Ammon's horn (tissue), 1 donor: ENCODE measurements at regions not wholly inside any gene's neighbourhood (a gene's known extent, or its start where the extent isn't known, plus 50 kb on each side); places are given as distances from the start of the nearest gene placed in this dataset.
"Not testable (repeated sequence)": the region's sequence is repeated elsewhere in the genome, so short reads cannot be mapped to it uniquely, and the experiment has no call there.

Source experiments
- DNase-seq: peaks from one replicate; pipeline ENCODE4 v3.0.0-alpha.2; 2016; ENCODE audit warnings: low spot score

GRCh38 chrX:115357326-115358120, 68.0 kb downstream of the LUZP4 start:
- no peak for DNase-seq

DNA sequence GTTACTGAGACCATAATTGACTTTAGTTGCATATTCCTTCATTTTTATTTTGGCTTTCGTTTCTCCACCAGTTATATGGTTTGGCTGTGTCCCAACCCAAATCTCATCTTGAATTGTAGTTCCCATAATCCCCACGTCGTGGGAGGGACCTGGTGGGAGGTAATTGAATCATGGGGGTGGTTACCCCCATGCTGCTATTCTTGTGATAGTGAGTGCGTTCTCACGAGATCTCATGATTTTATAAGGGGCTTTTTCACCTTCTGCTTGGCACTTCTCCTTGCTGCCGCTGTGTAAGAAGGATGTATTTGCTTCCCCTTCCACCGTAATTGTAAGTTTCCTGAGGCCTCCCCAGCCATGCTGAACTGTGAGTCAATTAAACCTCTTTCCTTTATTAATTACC, 70.0 kb downstream of the LUZP4 start:
- not testable (repeated sequence) for DNase-seq

DNA sequence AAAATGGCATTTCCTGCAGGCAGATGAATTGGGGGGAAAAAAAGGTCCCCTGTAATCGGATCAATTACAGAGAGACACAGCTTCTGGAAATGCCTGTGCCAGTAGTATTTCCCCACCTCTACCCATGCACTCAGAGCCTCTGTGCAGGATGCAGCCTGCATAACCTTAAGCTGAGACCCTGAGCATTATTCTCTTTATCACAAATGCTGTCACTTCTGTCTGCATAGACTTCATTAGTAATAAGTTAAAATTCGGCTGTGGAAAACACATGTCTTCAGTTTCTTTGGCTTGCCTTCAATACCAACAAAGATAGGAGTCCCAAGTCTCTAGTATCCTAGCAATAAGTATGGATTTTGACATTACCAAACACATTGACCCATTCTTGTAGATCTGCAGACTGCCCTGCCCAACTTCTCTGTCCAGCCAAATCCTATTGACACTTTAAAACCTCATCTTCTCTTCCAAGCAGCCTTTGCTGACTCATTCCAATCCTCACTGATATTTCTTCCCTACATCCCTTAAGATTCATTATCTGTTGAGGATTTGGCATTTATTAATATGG, 70.8 kb downstream of the LUZP4 start:
- no peak for DNase-seq

- no peak for DNase-seq
Observed at GRCh38 chrX:115362334-115363095, 73.0 kb downstream of the LUZP4 start.

- no peak for DNase-seq
Observed at GRCh38 chrX:115363372-115363771, 73.9 kb downstream of the LUZP4 start.

DNA sequence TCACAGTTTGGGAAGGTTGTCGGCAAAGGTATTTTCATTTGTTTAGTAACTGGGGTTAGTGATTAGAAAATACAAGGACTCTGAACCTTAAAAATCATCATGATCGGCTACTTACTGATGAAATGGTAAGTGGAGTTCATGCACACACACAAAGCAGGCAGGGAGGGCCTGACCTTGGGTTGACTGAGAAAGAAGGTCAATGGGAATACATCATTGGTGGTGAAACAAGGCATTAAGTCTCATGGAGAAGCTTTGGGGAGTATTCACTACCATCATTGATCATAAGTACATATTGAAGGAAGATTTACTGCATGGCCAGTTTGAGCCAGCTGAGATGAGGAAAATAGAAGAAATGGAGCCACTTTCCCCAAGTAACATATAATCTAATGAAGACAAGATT, 74.4 kb downstream of the LUZP4 start:
- DNase-seq = no peak

- no peak for DNase-seq
Observed at GRCh38 chrX:115364670-115365069, 75.2 kb downstream of the LUZP4 start.

GRCh38 chrX:115366535-115366934, 77.0 kb downstream of the LUZP4 start:
- no peak for DNase-seq

DNA sequence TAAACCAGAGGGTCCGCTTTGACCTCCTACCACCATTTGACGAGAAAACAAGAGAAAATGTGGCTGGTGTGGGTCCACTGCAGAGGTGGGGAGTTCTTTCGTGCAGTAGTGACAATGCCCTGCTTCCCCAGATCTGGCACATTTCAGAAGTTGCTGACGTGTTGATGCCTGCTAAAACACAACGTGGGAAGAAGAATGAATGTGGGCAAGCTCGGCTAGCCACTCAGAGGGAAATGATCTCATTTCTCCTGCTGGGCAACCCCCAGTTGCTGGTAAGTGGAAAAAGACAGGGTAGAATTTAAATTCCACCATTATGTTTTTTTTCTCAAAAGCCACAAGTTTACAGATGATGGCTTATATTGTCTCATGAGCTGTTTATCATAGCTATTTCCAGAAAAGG, 77.9 kb downstream of the LUZP4 start:
- peak; percentile 8 for DNase-seq

GRCh38 chrX:115367951-115368350, 78.4 kb downstream of the LUZP4 start:
- peak; percentile 28 for DNase-seq

DNA sequence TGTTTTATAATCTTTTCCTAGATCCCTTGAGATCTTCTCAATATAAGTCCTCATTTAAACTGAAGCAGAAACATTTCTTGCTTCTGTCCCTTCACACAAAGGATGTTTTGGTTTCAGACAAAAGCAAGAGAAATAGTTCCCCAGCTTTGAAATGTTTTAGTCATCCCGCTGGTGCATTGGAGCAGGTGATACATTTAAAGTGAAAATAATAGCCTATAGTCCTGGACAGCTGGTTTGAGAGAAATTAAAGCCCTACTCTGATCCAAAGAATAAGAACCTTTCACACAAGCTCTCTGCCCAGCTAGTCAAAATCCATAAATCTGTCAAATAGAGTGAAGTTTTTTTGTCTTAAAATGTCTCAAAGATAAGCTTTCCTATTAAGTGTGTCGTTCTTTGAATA, 79.4 kb downstream of the LUZP4 start:
- DNase-seq = no peak

DNA sequence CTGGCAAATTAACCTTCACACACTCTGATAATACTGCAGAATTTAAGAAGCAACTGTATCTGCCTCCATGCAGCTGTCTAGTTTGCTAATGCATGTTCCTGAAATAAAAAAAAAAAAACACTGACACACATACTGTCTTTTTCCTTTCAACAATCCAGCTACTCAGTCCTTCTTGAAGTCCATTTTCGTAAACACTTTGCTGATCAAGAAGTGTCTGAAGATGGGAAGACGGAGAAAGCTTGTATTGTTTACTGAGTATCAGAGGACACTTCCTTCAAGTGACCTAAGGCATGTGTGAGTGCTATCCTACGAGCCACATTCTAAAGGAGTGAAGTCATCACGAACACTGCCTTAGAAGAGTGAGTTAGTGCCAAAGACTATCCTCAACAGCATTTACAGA, 82.6 kb downstream of the LUZP4 start:
- DNase-seq = no peak

- no peak for DNase-seq
Observed at GRCh38 chrX:115373308-115373707, 83.8 kb downstream of the LUZP4 start.

- no peak for DNase-seq
Observed at GRCh38 chrX:115378471-115378870, 89.0 kb downstream of the LUZP4 start.

GRCh38 chrX:115387327-115387726, 97.8 kb downstream of the LUZP4 start:
- no peak for DNase-seq

GRCh38 chrX:115388879-115389278, 99.4 kb downstream of the LUZP4 start:
- no peak for DNase-seq

- DNase-seq = no peak
Observed at GRCh38 chrX:115390078-115390477, 100.6 kb downstream of the LUZP4 start.

GRCh38 chrX:115392031-115392430, 102.5 kb downstream of the LUZP4 start:
- DNase-seq = no peak

DNA sequence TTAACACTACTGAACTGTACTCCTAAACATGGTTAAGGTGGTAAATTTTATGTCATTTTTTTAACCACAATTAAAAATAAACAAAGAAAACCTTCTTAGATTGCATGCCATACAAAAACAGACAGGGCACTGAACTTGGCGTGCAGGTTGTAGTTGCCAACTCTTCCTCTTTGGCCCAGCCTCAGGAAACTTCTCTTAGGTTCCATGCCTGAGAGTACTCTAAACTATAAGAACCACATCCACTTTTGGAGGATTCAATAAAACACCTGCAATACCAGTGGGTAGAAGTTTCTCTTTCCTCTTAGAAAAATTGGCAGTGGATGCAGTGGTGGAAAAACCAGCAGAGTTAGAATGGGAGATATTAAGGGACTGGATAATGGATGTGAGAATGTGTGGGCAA, 103.4 kb downstream of the LUZP4 start:
- DNase-seq = no peak

DNA sequence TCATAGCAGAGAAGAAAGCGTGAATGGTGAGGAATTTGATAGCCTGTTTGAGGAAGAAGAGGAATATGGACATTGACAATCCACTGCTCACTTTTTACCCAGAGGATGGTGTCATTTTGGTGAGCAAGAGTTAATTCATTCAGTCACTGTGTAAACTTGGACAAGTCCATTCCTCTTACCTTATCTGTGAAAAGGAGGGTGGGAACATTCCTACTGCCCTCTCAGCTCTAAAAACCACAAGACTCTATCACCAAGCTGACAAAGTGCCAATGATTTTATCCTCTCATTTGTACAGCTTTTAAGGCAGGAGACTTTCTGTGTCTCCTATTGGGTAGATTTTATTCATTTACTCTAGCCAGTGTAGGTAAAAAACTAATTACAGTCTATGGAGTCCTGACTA, 103.8 kb downstream of the LUZP4 start:
- DNase-seq = no peak

- DNase-seq = not testable (repeated sequence)
Observed at GRCh38 chrX:115394806-115395205, 105.3 kb downstream of the LUZP4 start.

DNA sequence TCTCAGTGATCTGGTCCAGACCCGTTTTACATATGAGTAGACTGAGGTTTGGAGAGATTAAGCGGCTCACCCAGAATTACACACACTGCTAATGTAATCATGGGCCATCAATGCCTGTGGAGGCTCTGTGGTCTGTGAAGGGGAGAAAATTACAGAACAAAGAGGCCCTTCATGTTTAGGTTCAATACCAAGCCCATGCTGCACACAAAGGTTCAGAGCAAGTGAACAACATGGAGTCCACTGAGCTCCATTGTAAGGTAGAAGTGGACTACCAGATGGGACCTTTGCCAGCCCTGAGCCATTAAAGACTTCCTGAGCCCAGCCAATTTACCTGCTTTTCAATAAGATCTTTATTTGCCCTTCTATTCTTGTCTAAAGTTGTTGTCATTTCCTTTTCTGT, 109.8 kb downstream of the LUZP4 start:
- DNase-seq = no peak

- DNase-seq = peak; percentile 26
Observed at GRCh38 chrX:115400960-115401359, 111.4 kb downstream of the LUZP4 start.
